ENCODE measurements at regions not wholly inside any gene's neighbourhood (a gene's known extent, or its start where the extent isn't known, plus 50 kb on each side); places are given as distances from the start of the nearest gene placed in this dataset.
"Not testable (repeated sequence)": the region's sequence is repeated elsewhere in the genome, so short reads cannot be mapped to it uniquely, and the experiment has no call there.

DNA sequence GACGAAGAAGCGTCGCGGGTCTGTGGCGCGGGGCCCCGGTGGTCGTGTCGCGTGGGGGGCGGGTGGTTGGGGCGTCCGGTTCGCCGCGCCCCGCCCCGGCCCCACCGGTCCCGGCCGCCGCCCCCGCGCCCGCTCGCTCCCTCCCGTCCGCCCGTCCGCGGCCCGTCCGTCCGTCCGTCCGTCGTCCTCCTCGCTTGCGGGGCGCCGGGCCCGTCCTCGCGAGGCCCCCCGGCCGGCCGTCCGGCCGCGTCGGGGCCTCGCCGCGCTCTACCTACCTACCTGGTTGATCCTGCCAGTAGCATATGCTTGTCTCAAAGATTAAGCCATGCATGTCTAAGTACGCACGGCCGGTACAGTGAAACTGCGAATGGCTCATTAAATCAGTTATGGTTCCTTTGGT is 1533.5 kb upstream of the TPTE start:
- H3K4me1 ChIP-seq; BruUV-seq (replicated peaks); H3K27ac Mint-ChIP-seq (ENCODE audit: unreplicated experiment); H3K27me3 ChIP-seq (replicated peaks; ENCODE audit: control insufficient read depth, insufficient read depth, low read length); H3K36me3 Mint-ChIP-seq (ENCODE audit: insufficient read depth, unreplicated experiment); DNase-seq; intact Hi-C loops (cut with micrococcal nuclease; ENCODE audit: unreplicated experiment); CTCF ChIA-PET; H3K4me3 Mint-ChIP-seq (ENCODE audit: unreplicated experiment); POLR2A ChIA-PET; H3K4me3 ChIP-seq (ENCODE audit: low read depth, low read length); H3K36me3 ChIP-seq (ENCODE audit: control insufficient read depth, insufficient read depth, low read length); H3K4me1 Mint-ChIP-seq (ENCODE audit: low read depth, unreplicated experiment); H3K27me3 Mint-ChIP-seq (ENCODE audit: insufficient read depth, unreplicated experiment): not testable (repeated sequence)
- peaks cover 29% of the 10 kb centered on the region for H3K9me3 Mint-ChIP-seq (ENCODE audit: unreplicated experiment)
- H3K9me3 ChIP-seq = peaks cover 12% of the 10 kb centered on the region

DNA sequence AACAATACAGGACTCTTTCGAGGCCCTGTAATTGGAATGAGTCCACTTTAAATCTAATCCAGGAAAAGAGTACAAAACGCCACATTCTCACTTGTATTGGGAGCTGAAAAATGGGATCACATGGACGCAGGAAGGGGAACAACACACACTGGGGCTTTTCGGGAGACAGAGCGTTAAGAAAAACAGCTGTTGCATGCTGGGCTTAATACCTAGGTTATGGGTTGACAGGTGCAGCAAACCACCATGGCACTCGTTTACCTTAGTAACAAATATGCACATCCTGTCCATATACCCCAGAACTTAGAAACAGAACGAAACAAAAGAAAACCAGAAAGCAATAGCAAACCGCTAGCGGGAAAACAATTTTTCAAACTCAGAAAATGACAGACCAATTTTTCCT is 1532.7 kb upstream of the TPTE start:
- no peaks in the 10 kb centered on the region for H3K36me3 ChIP-seq (ENCODE audit: control insufficient read depth, insufficient read depth, low read length)
- TF ChIP-seq, protein P1, sequence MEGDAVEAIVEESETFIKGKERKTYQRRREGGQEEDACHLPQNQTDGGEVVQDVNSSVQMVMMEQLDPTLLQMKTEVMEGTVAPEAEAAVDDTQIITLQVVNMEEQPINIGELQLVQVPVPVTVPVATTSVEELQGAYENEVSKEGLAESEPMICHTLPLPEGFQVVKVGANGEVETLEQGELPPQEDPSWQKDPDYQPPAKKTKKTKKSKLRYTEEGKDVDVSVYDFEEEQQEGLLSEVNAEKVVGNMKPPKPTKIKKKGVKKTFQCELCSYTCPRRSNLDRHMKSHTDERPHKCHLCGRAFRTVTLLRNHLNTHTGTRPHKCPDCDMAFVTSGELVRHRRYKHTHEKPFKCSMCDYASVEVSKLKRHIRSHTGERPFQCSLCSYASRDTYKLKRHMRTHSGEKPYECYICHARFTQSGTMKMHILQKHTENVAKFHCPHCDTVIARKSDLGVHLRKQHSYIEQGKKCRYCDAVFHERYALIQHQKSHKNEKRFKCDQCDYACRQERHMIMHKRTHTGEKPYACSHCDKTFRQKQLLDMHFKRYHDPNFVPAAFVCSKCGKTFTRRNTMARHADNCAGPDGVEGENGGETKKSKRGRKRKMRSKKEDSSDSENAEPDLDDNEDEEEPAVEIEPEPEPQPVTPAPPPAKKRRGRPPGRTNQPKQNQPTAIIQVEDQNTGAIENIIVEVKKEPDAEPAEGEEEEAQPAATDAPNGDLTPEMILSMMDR (IDR thresholded peaks at IDR 0.05; ENCODE audit: insufficient read depth in 1 of 2, low read depth in 1 of 2, low read length in 1 of 2, severe bottlenecking in 1 of 2, unreplicated experiment in 1 of 2) = no peak
- Mint-ChIP-seq H3K27ac (ENCODE audit: unreplicated experiment) (no peak overlapping the region), H3K4me1 (ENCODE audit: low read depth, unreplicated experiment) (no peaks in the 10 kb centered on the region), H3K4me3 (ENCODE audit: unreplicated experiment) (no peak overlapping the region), H3K36me3 (ENCODE audit: insufficient read depth, unreplicated experiment) (no peaks in the 10 kb centered on the region), H3K27me3 (ENCODE audit: insufficient read depth, unreplicated experiment) (peaks cover 5% of the 10 kb centered on the region), H3K9me3 (ENCODE audit: unreplicated experiment) (peaks cover 37% of the 10 kb centered on the region)
- H3K27me3 ChIP-seq (replicated peaks; ENCODE audit: control insufficient read depth, insufficient read depth, low read length) = no peaks in the 10 kb centered on the region
- H3K4me3 ChIP-seq (ENCODE audit: low read depth, low read length) = no peak overlapping the region
- no peak for DNase-seq
- CTCF ChIA-PET = no interaction called here
- intact Hi-C loops (cut with micrococcal nuclease; ENCODE audit: unreplicated experiment) = no loop called here
- no peaks in the 10 kb centered on the region for H3K4me1 ChIP-seq
- POLR2A ChIA-PET = no interaction called here
- no TSS peak for BruUV-seq (replicated peaks)
- peaks cover 14% of the 10 kb centered on the region for H3K9me3 ChIP-seq

DNA sequence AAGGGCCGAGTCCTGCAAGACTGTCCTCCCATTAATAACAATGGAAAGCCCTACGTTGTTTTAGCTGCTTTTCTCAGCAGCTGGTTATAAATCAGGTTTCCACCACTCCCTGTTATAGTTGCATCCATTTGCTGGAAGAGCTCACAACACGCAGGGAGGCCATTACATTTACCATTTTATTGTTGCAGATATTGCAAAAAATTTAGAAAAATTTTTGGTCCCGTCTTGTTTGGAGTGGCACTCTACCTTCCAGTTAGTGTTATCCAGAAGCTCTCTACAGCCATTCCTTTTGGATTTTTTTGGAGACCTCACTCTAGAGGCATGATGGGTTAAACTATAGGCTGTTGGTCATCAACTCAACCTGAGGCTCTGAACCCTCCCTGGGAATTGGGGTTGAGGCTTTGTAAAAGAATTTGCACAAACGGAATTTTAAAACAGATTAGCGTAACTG is 1532.1 kb upstream of the TPTE start:
- no peak for DNase-seq
- Mint-ChIP-seq H3K4me3 (ENCODE audit: unreplicated experiment) (no peak overlapping the region), H3K36me3 (ENCODE audit: insufficient read depth, unreplicated experiment) (no peaks in the 10 kb centered on the region), H3K27me3 (ENCODE audit: insufficient read depth, unreplicated experiment) (peaks cover 5% of the 10 kb centered on the region), H3K9me3 (ENCODE audit: unreplicated experiment) (peaks cover 41% of the 10 kb centered on the region), H3K4me1 (ENCODE audit: low read depth, unreplicated experiment) (no peaks in the 10 kb centered on the region), H3K27ac (ENCODE audit: unreplicated experiment) (no peak overlapping the region)
- no peaks in the 10 kb centered on the region for H3K4me1 ChIP-seq
- H3K36me3 ChIP-seq (ENCODE audit: control insufficient read depth, insufficient read depth, low read length) = no peaks in the 10 kb centered on the region
- POLR2A ChIA-PET = no interaction called here
- no peaks in the 10 kb centered on the region for H3K27me3 ChIP-seq (replicated peaks; ENCODE audit: control insufficient read depth, insufficient read depth, low read length)
- TF ChIP-seq, protein P1 (IDR thresholded peaks at IDR 0.05; ENCODE audit: insufficient read depth in 1 of 2, low read depth in 1 of 2, low read length in 1 of 2, severe bottlenecking in 1 of 2, unreplicated experiment in 1 of 2) = no peak
- no TSS peak for BruUV-seq (replicated peaks)
- CTCF ChIA-PET = no interaction called here
- H3K9me3 ChIP-seq = peaks cover 14% of the 10 kb centered on the region
- no peak overlapping the region for H3K4me3 ChIP-seq (ENCODE audit: low read depth, low read length)
- intact Hi-C loops (cut with micrococcal nuclease; ENCODE audit: unreplicated experiment) = no loop called here

DNA sequence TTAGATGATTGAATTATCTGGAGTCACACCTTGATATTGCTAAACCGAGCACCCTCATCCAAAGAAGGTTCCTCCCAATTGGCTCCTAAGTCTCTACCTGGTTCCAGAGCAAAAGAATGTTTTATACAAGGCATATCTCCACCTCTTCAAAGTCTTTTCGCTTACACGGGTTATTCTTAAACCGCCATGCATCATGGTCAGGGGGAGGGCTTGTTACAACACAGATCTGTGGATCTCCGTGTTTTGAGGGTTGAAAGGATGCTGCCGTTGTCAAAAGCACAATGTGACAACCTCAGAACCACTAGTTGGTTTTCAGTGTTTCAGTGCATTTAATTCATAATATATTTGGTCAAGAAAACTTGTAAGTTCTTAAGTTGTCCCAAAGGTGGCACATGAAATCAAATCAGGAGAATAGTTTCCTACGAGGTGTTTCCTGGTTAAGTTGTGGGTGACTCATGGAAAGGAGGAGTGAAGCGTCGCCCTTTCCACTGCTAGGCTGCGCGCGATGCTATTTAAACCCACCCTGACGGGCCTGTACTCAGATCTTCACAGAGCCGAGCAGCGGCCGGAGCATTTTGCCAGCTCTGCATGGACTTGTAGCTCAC is 1531.6 kb upstream of the TPTE start:
- intact Hi-C loops (cut with micrococcal nuclease; ENCODE audit: unreplicated experiment) = no loop called here
- Mint-ChIP-seq H3K27ac (ENCODE audit: unreplicated experiment) (no peak overlapping the region), H3K4me1 (ENCODE audit: low read depth, unreplicated experiment) (no peaks in the 10 kb centered on the region), H3K27me3 (ENCODE audit: insufficient read depth, unreplicated experiment) (peaks cover 5% of the 10 kb centered on the region), H3K4me3 (ENCODE audit: unreplicated experiment) (no peak overlapping the region), H3K36me3 (ENCODE audit: insufficient read depth, unreplicated experiment) (no peaks in the 10 kb centered on the region), H3K9me3 (ENCODE audit: unreplicated experiment) (peaks cover 41% of the 10 kb centered on the region)
- Histone ChIP-seq H3K9me3 (peaks cover 15% of the 10 kb centered on the region), H3K27me3 (replicated peaks; ENCODE audit: control insufficient read depth, insufficient read depth, low read length) (no peaks in the 10 kb centered on the region), H3K36me3 (ENCODE audit: control insufficient read depth, insufficient read depth, low read length) (no peaks in the 10 kb centered on the region), H3K4me3 (ENCODE audit: low read depth, low read length) (no peak overlapping the region), H3K4me1 (no peaks in the 10 kb centered on the region)
- ChIA-PET CTCF (no interaction called here), POLR2A (no interaction called here)
- TF ChIP-seq, protein P1 (IDR thresholded peaks at IDR 0.05; ENCODE audit: insufficient read depth in 1 of 2, low read depth in 1 of 2, low read length in 1 of 2, severe bottlenecking in 1 of 2, unreplicated experiment in 1 of 2) = no peak
- no TSS peak for BruUV-seq (replicated peaks)
- no peak for DNase-seq
